ENCODE measurements at regions not wholly inside any gene's neighbourhood (a gene's known extent, or its start where the extent isn't known, plus 50 kb on each side); places are given as distances from the start of the nearest gene placed in this dataset.

DNA sequence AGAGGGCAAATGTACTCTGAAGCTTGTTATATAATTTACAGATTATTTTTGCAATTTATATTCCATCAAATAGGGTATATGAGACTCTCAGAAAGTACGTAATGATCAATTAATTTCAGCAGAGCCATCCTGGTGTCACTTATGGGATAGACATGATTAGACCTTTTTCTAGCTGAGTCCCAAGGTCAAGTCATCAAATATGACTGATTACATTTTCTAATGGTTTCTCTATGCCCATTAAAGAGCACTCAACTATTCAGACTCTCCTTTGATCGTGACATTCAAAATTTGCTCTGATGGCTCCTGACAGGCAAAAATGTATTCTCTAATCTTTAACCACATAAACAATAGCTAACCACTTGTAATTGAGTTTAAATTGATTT, 469.2 kb downstream of the COG6 start:
- TF ChIP-seq, protein P1, sequence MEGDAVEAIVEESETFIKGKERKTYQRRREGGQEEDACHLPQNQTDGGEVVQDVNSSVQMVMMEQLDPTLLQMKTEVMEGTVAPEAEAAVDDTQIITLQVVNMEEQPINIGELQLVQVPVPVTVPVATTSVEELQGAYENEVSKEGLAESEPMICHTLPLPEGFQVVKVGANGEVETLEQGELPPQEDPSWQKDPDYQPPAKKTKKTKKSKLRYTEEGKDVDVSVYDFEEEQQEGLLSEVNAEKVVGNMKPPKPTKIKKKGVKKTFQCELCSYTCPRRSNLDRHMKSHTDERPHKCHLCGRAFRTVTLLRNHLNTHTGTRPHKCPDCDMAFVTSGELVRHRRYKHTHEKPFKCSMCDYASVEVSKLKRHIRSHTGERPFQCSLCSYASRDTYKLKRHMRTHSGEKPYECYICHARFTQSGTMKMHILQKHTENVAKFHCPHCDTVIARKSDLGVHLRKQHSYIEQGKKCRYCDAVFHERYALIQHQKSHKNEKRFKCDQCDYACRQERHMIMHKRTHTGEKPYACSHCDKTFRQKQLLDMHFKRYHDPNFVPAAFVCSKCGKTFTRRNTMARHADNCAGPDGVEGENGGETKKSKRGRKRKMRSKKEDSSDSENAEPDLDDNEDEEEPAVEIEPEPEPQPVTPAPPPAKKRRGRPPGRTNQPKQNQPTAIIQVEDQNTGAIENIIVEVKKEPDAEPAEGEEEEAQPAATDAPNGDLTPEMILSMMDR (IDR thresholded peaks at IDR 0.05; ENCODE audit: insufficient read depth, low read depth, low read length): no peak
- no peak for TF ChIP-seq EZH2 (IDR thresholded peaks at IDR 0.05; ENCODE audit: insufficient read depth, low read length)
- no peaks in the 10 kb centered on the region for H3K27me3 ChIP-seq (ENCODE audit: insufficient read depth, low read length)

DNA sequence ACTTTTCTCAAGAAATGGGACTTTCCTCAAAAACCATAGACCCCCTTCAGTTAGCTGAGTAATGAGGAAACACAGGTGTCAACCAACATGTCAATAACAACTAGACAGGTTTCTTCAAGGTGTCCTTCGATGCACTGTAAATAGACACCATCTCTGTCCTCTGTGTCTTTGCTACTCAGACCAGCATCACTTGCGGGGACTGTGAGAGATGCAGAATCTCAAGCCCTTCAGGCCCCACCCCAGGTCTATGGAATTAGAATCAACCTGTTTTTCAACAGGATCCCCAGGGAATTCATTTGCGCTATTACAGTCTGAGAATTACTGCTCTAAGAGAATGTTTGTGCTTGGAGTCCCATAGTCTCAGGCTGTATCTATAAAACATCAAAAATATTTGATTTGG, 469.9 kb downstream of the COG6 start:
- DNase-seq (ENCODE audit: low read depth): no peak
- H2AFZ ChIP-seq (ENCODE audit: low read depth, low read length): no peak overlapping the region
- no peak for FAIRE-seq
- H3K9me3 ChIP-seq (ENCODE audit: insufficient read depth, low read depth, low read length): peaks cover 3% of the 10 kb centered on the region
- TF ChIP-seq, protein P1 (IDR thresholded peaks at IDR 0.05; ENCODE audit: insufficient read depth, low read depth, low read length): no peak
- no peak for TF ChIP-seq EZH2 (IDR thresholded peaks at IDR 0.05; ENCODE audit: insufficient read depth, low read length)
- H3K27me3 ChIP-seq (ENCODE audit: insufficient read depth, low read length): no peaks in the 10 kb centered on the region
- no peaks in the 10 kb centered on the region for H3K4me1 ChIP-seq (ENCODE audit: insufficient read depth, low read length)
- H3K79me2 ChIP-seq (ENCODE audit: insufficient read depth, low read length): no peaks in the 10 kb centered on the region
- no peak overlapping the region for H3K27ac ChIP-seq (ENCODE audit: low read depth, low read length)
- H3K4me3 ChIP-seq (ENCODE audit: insufficient read depth, low read depth, low read length): no peak overlapping the region
- no peaks in the 10 kb centered on the region for H3K36me3 ChIP-seq (ENCODE audit: insufficient read depth, low read length)
- no peak overlapping the region for H3K27ac Mint-ChIP-seq (ENCODE audit: unreplicated experiment)
- H4K20me1 ChIP-seq (ENCODE audit: insufficient read depth, low read length): no peaks in the 10 kb centered on the region
- peaks cover 3% of the 10 kb centered on the region for H3K36me3 Mint-ChIP-seq (ENCODE audit: low read depth, unreplicated experiment)
- H3K27me3 Mint-ChIP-seq (ENCODE audit: low read depth, unreplicated experiment): peaks cover 5% of the 10 kb centered on the region
- H3K9ac ChIP-seq (ENCODE audit: low read length): no peak overlapping the region
- no peak overlapping the region for H3K4me2 ChIP-seq (ENCODE audit: low read length)
- peaks cover 2% of the 10 kb centered on the region for H3K4me1 Mint-ChIP-seq (ENCODE audit: low read depth, unreplicated experiment)
- H3K4me3 Mint-ChIP-seq (ENCODE audit: unreplicated experiment): no peak overlapping the region
- peaks cover 7% of the 10 kb centered on the region for H3K9me3 Mint-ChIP-seq (ENCODE audit: unreplicated experiment)

More for the DNA sequence above, 469.2 kb downstream of the COG6 start:
- Histone ChIP-seq H4K20me1 (ENCODE audit: insufficient read depth, low read length) (no peaks in the 10 kb centered on the region), H3K27ac (ENCODE audit: low read depth, low read length) (no peak overlapping the region), H3K36me3 (ENCODE audit: insufficient read depth, low read length) (no peaks in the 10 kb centered on the region), H3K4me1 (ENCODE audit: insufficient read depth, low read length) (no peaks in the 10 kb centered on the region), H3K9ac (ENCODE audit: low read length) (no peak overlapping the region), H2AFZ (ENCODE audit: low read depth, low read length) (no peak overlapping the region), H3K4me3 (ENCODE audit: insufficient read depth, low read depth, low read length) (no peak overlapping the region), H3K79me2 (ENCODE audit: insufficient read depth, low read length) (no peaks in the 10 kb centered on the region), H3K9me3 (ENCODE audit: insufficient read depth, low read depth, low read length) (peaks cover 3% of the 10 kb centered on the region), H3K4me2 (ENCODE audit: low read length) (no peak overlapping the region)
- Mint-ChIP-seq H3K27ac (ENCODE audit: unreplicated experiment) (no peak overlapping the region), H3K36me3 (ENCODE audit: low read depth, unreplicated experiment) (peaks cover 3% of the 10 kb centered on the region), H3K4me3 (ENCODE audit: unreplicated experiment) (no peak overlapping the region), H3K27me3 (ENCODE audit: low read depth, unreplicated experiment) (peaks cover 5% of the 10 kb centered on the region), H3K9me3 (ENCODE audit: unreplicated experiment) (peaks cover 4% of the 10 kb centered on the region), H3K4me1 (ENCODE audit: low read depth, unreplicated experiment) (peaks cover 2% of the 10 kb centered on the region)
- FAIRE-seq (no peak), DNase-seq (ENCODE audit: low read depth) (no peak)

DNA sequence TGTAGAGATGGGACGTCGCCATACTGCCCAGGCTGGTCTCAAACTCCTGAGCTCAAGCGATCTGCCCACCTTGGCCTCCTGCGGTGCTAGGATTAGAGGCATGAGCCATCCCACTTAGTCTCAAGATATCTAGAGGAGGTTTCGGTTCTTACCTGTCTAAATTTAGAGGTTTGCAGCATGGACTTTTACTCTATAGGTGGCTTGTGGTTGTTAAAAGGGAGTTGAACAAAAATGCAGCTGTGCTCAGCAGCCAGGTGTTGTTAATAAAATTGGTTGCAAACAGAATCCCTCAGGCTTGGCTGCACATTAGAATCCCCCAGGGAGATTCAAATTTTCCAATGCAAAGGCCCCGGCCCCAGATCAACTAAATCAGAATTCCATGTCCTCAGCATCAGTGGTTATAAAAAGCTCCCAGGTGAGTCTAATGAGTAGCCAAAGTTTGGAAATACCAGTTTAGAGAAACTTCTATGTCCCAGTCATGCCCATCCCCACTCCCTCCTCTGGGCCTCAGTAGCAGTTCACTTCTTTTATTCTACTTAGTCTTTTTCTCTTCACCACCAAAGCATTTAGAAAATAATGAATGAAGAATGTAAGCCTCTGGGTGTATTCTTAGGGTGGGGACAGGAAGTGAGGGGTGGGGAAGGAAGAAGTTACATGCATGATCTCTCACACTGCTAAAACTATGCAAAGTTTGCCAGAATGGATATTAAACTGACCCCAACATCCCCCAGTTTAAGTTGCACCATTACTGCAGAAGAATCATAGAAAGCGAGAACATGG, 471.0 kb downstream of the COG6 start:
- no peak overlapping the region for H2AFZ ChIP-seq (ENCODE audit: low read depth, low read length)
- DNase-seq (ENCODE audit: low read depth) (no peak), FAIRE-seq (no peak)
- no peaks in the 10 kb centered on the region for H3K4me1 Mint-ChIP-seq (ENCODE audit: low read depth, unreplicated experiment)
- TF ChIP-seq EZH2 (IDR thresholded peaks at IDR 0.05; ENCODE audit: insufficient read depth, low read length): no peak
- TF ChIP-seq, protein P1 (IDR thresholded peaks at IDR 0.05; ENCODE audit: insufficient read depth, low read depth, low read length): no peak
- no peaks in the 10 kb centered on the region for H3K79me2 ChIP-seq (ENCODE audit: insufficient read depth, low read length)
- H3K4me3 ChIP-seq (ENCODE audit: insufficient read depth, low read depth, low read length): no peak overlapping the region
- no peaks in the 10 kb centered on the region for H3K36me3 ChIP-seq (ENCODE audit: insufficient read depth, low read length)
- H3K9me3 ChIP-seq (ENCODE audit: insufficient read depth, low read depth, low read length): peaks cover 3% of the 10 kb centered on the region
- H3K4me2 ChIP-seq (ENCODE audit: low read length): no peak overlapping the region
- H3K27me3 ChIP-seq (ENCODE audit: insufficient read depth, low read length): no peaks in the 10 kb centered on the region
- H3K36me3 Mint-ChIP-seq (ENCODE audit: low read depth, unreplicated experiment): peaks cover 3% of the 10 kb centered on the region
- H3K27ac ChIP-seq (ENCODE audit: low read depth, low read length): no peak overlapping the region
- H3K9me3 Mint-ChIP-seq (ENCODE audit: unreplicated experiment): peaks cover 5% of the 10 kb centered on the region
- H3K4me3 Mint-ChIP-seq (ENCODE audit: unreplicated experiment): no peak overlapping the region
- peaks cover 5% of the 10 kb centered on the region for H3K27me3 Mint-ChIP-seq (ENCODE audit: low read depth, unreplicated experiment)
- H4K20me1 ChIP-seq (ENCODE audit: insufficient read depth, low read length): no peaks in the 10 kb centered on the region
- no peak overlapping the region for H3K9ac ChIP-seq (ENCODE audit: low read length)
- no peak overlapping the region for H3K27ac Mint-ChIP-seq (ENCODE audit: unreplicated experiment)
- no peaks in the 10 kb centered on the region for H3K4me1 ChIP-seq (ENCODE audit: insufficient read depth, low read length)

All from astrocyte (in vitro differentiated cells and primary cell).